ENCODE measurements at regions not wholly inside any gene's neighbourhood (a gene's known extent, or its start where the extent isn't known, plus 50 kb on each side); places are given as distances from the start of the nearest gene placed in this dataset.
"Not testable (repeated sequence)": the region's sequence is repeated elsewhere in the genome, so short reads cannot be mapped to it uniquely, and the experiment has no call there.

DNA sequence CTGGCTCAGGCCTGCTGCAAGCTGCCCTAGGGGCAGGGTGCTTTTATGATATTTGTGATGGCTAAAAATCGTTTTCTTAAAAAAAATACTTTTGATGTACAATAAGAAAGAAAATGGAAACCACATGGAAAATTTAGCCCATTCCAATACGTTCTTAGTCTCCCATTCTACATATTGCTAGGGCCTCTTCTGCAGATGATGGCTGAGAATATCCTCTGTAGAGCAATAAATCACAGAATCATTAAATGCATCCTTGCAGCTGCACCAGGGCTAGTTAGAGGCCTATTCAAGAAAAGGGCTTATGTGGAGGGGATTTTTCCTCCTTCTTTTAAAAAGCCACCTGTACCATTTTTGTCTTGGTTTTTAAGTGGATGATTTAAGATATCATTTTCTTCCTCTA lies 97.6 kb upstream of the C1GALT1C1 start:
- no peak for ATAC-seq

DNA sequence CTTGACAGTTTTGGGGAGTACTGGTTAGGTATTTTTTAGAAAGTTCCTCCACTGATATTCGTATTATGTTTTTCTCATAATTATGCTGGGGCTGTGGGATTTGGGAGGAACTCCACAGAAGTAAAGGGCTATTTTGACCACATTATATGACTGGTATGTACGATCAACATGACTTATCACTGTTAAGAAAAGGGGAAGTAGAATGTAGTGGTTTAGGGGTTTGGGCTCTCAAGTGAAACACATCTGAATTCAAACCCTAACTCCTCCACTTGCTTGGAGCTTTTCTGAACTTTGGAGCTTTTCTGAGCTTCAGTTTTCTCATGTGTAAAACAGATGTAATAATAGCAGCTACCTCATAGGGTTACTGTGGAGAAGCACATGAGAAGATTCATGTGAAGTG lies 96.4 kb upstream of the C1GALT1C1 start:
- DNase-seq (no peak), ATAC-seq (no peak)
- intact Hi-C loops (cut with DNase I), result no loop called here

More for the DNA sequence above, 97.6 kb upstream of the C1GALT1C1 start:
- intact Hi-C loops (cut with DNase I), result no loop called here
- no peak for DNase-seq

DNA sequence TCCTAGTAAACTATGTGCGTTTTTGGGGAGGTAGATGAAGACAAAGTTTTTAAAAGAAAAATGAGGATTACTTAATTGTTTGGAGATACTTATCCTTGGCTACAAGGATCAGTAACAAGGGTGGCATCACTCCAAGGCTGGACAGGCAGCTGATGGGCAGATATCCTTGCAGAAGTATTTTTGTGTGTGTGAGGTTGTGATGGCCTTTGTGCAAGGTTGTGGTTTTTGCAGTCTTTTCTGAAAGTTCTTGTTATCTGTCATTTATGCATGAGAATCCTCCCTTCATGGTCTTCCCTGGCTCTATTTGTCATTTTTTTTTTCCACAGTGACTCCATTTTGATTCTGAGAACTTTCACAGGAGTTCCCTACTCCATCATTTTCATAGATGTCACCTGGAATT lies 96.0 kb upstream of the C1GALT1C1 start:
- no peak for DNase-seq
- no peak for ATAC-seq
- intact Hi-C loops (cut with DNase I), result no loop called here

DNA sequence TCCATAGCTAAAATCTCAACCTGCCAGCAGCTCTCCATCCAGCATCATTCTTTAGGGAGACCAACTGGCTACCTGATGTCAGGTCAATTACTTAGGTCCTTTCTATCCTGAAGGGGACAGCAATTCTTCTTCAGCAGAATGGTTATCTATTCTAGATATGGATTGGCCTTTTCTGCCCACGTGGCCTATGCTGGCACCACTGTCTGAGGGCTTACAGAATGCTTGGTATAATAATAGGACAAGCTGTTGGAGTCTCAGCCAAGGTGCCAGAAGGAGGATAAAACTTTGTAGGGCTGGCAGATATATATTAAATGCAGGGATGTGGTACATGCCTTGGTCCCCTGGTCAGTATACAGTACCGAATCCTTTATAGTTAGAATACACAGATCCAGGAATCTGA lies 89.8 kb upstream of the C1GALT1C1 start:
- intact Hi-C loops (cut with DNase I), result no loop called here
- no peak for ATAC-seq
- no peak for DNase-seq

DNA sequence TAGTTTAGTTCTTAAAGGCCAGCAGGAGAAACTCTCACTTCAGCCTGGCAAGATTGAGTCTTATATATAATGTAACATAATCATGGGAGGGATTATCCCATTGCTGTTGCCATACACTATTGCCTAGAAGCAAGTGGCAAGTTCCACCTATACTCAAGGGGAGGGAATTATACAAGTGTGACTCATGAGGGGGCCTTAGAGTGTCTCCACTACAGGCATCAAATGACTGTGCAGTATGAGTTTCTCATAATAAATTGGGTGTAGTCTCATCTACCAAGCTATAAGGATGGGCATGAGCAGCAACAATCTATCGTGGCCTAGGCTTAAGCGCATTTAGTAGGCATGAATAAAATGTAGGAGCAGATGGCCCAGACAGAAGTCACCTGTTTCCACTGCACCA lies 89.1 kb upstream of the C1GALT1C1 start:
- no peak for DNase-seq
- ATAC-seq, result no peak
- intact Hi-C loops (cut with DNase I), result no loop called here

DNA sequence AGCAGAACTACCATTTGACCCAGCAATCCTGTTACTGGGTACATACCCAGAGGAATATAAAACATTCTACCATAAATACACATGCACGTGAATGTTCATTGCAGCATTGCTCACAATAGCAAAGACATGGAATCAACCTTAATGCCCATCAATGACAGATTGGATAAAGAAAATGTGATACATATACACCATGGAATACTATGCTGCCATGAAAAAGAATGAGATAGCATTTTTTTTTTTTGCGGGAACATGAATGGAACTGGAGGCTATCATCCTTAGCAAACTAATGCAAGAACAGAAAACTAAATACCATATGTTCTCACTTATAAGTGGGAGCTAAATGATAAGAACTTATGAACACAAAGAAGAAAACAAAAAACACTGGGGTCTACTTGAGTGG lies 72.5 kb upstream of the C1GALT1C1 start:
- intact Hi-C loops (cut with DNase I); DNase-seq; ATAC-seq: not testable (repeated sequence)

DNA sequence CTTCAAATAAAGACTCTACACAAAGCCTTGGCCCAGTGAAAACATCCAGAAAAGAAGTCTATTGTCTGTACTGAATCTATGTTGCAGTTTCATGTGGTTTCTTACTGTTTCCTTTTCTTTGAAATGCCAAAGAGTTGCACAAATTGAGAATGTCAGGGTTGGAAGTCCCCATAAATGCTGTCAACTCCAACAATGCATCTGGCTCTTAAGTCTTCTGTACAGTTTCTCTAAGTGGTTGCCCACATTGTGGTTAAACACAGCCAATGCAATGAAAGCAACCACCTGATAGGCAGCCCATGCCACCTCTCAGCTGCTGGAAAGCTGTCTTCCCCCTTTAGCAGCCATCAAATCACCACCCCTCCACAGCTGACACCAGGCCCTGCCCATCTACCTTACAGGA lies 67.2 kb upstream of the C1GALT1C1 start:
- ATAC-seq, result no peak
- no peak for DNase-seq
- intact Hi-C loops (cut with DNase I), result no loop called here

DNA sequence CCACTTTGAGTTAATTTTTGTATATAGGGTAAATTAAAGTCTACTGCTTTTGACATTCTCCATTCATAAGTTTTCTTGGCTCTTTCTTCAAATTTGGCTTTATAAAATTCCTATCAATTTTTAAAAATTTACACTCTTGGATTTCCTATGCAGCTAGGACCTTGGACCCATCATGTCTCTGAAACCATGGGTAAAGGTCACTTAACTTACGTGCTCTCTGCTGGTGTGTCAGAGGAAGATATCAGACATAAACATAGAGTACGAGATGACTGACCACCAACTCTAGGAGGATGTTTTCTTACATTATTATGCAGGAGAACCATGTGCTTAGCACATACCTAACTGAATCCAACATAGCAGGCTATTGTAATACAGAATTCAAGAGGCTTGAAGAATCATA lies 62.5 kb upstream of the C1GALT1C1 start:
- intact Hi-C loops (cut with DNase I), result no loop called here
- ATAC-seq, result no peak
- DNase-seq, result no peak

DNA sequence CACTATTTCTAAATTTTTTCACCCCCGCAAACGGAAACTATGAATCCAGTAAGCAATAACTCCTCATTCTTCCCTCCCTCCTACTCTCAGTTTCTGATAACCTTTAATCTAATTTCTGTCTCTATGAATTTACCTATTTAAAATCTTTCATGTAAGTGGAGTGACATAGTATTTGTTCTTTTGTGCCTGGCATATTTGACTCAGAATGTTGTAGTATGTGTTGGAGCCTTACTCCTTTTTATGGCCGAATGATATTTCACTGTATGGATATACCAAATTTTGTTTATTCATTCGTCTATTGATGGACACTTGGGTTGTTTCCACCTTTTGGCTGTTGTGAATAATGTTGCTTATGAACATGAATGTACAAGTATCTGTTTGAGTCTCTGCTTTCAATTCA lies 61.1 kb upstream of the C1GALT1C1 start:
- DNase-seq (no peak), ATAC-seq (no peak)
- intact Hi-C loops (cut with DNase I), result no loop called here

DNA sequence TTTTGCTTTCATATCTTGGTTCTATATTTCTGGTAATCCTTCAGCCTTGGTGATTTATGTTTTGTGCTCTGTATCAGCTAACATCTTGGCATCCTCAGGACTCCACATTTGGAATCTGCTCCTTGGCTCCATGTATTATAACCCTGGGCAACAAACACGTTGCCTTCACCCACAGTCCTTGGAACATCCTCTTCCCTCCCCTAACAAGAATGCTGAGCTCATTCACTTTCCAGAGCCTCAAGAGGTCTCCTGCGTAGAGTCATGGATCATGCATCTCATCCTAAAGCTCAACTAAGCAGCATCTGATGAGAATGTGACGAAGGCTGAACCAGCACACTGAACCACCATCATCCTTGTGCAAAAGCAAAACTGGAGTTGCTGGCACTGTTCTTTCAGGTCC lies 60.5 kb upstream of the C1GALT1C1 start:
- DNase-seq, result no peak
- intact Hi-C loops (cut with DNase I), result no loop called here
- ATAC-seq, result no peak

DNA sequence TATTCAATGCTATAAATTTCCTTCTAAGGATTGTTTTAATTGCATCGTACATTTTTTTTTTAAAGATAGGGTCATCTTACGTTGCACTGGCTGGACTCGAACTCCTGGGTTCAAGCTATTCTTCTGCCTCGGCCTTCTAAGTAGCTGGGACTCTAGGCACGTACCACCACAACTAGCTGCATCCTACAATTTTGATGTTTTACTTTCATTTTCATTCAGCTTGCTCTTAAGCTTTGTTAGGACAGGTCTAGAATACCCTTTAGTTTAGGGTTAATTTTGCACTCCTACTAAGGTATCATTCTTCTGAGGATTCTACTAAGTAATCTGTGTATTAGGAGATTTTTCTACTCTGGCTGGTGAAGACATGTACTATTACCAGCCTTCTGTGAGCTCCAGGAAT lies 50.2 kb upstream of the C1GALT1C1 start:
- intact Hi-C loops (cut with DNase I), result no loop called here

More for the DNA sequence above, 50.2 kb upstream of the C1GALT1C1 start:
- DNase-seq (no peak), ATAC-seq (no peak)

Data from left cardiac atrium (tissue), 4 donors.